UCSD-AML1 (cell line): ENCODE measurements at regions not wholly inside any gene's neighbourhood (a gene's known extent, or its start where the extent isn't known, plus 50 kb on each side); places are given as distances from the start of the nearest gene placed in this dataset.
"Not testable (repeated sequence)": the region's sequence is repeated elsewhere in the genome, so short reads cannot be mapped to it uniquely, and the experiment has no call there.

Source experiments
- DNase-seq: peaks from one replicate; lab custom pipeline; 2025; ENCODE audit not compliant: unreplicated experiment; lab: John Stamatoyannopoulos, UW

DNA sequence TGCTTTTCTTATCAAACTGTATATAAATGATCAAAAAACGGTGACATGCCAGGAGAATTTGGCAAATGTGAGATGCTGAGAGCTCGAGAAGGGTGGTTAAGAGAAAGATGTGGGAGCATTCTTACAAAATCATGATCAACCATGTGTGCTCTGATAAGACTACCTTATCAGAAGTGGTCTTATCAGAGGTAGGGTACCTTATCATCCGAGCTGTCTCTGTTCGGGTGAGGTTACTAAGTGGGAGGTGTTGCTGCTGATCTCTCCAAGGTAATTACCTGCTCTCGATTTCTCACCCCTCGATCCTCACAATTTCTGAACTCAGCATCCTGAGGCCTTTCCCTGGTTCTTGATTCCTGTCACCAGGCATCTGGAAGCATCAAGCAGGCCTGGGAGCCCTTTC is 813.0 kb upstream of the ID2 start:
- DNase-seq, result no peak

DNA sequence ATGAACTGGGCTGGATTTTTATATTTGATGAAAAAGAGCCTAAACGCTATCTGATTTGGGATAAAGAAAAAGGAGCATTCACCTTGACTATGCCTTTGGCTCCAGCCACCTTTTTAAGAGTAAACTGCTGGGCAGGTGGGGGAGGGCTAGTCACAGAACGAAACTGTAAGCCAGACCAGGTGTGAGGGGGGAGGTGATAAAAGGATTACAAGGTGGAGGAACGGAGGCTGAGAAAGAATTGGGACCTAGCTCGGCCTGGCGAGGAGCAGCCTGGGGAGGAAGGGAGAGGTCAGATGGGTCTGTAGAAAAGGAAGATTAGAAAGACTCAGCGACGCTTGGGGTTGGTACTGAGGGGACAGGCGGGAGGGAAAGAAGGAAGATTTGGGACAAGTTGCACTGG is 805.4 kb upstream of the ID2 start:
- DNase-seq, result not testable (repeated sequence)

GRCh38 chr2:7878266-7878665 is 803.6 kb upstream of the ID2 start:
- DNase-seq, result not testable (repeated sequence)

GRCh38 chr2:7878786-7879482 is 802.9 kb upstream of the ID2 start:
- no peak for DNase-seq

DNA sequence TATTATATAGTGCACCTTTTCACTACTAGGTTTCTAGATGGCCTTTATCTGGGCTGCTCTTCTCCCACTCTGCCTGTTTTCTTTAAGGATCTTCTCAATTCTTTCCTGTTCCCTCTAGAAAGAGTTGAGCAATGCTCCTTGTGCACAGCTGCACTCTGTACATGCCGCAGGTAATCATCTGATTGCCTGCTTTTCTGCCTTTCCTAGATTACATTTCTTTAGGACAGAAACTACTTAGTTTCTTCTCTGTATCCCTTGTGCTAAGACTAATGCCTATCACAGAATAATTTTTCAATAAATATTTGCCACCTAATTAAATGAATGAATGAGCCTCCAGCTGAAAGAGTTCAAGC is 802.4 kb upstream of the ID2 start:
- DNase-seq, result no peak

- DNase-seq, result no peak
Measured at GRCh38 chr2:7880126-7880525, 801.7 kb upstream of the ID2 start.

DNA sequence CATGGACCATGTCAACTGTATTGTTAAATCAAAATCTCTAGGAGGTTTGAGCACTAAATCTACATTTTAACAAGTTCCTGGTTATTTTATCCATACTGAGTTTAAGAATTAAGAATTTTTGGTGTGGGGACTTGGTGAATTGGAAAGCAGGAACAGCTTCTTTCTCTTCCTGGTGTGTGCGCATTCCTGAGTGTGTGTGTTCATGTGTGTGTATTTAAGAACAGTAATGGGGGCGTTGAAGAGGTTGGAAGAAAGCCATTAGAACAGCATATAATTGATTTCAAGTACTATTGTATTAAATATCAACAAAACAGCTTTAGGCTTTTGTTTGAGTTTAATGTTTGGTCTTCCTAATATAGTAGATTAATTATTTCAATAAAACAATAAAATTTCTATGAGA is 801.3 kb upstream of the ID2 start:
- no peak for DNase-seq

DNA sequence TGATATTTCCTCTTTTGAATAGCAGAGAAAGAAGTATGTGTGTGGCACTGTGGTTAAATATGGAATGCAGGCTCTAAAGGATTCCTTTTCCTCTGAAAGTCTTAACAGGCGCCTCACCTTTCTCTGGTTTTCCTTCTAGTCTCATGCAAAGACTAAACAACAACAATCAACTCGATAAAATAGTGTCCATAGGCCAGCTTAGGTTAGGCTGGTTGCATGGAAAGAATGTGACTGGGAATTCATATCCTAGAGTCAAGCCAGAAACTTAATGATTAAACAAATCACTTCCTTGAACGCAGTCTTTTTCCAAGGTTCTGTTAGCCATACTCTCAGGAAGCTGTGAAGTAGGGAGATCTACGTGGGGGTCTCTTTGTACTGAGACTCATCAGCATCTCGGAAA is 800.8 kb upstream of the ID2 start:
- DNase-seq, result no peak

- DNase-seq, result no peak
Measured at GRCh38 chr2:7881466-7881865, 800.4 kb upstream of the ID2 start.

- no peak for DNase-seq
Measured at GRCh38 chr2:7882296-7882695, 799.6 kb upstream of the ID2 start.

DNA sequence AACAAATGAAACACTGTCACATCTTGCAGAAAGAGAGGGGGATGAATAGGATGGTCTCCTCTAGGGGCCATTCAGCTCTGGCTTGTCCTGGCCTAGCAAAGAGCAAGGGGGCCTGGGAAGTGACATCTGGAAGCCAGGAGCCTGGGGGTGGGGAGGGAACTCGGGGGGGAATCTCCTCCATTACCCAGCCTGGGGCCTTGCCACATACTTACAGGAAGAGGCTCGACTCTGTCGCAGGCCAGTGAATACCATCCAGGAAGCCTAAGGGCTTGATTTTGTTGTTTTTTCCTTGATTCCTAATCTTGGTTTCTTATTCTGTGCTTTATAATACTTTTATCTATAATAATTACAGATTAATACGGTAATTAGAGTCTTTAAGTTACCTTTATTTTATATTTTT is 797.5 kb upstream of the ID2 start:
- no peak for DNase-seq

DNA sequence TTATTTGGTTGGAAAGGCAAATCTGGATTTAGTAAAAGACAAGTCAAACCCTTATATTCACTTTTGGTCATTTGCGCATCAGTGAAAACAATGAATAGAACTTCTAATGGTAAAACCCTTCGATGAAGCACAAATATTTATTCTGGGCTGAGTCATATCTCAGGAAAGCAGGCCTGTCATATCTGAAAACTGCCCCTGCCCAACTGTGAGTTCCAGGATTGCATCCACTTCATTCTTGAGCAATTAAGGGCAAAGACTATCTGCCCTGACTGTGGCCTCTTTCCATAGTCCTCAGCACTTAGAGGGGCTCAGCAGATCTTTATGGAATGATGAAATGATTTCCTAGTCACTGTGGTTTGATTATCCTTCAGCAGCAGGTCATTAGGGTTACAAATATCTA is 795.2 kb upstream of the ID2 start:
- no peak for DNase-seq

- no peak for DNase-seq
Measured at GRCh38 chr2:7887441-7887840, 794.4 kb upstream of the ID2 start.

GRCh38 chr2:7888876-7889275 is 793.0 kb upstream of the ID2 start:
- no peak for DNase-seq

- DNase-seq, result no peak
Measured at GRCh38 chr2:7891312-7891711, 790.5 kb upstream of the ID2 start.

DNA sequence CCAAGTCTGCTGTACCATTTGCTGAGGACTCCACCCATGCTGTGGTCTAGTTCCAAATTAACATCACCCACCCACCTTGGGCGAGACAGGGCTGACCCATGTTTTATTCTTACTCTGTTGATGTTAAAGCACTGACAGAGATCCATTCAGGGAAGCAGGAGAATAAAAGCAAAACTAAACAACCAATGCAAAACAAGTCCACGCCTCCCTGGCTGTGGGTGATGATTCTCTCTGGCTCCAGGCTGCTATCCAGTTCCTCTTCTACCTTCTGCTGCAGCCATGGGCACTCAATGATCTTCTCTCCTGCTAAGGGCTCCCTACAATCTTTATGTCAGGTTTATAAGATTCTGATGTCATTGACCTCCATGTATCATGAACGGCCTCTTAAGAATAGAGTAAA is 786.6 kb upstream of the ID2 start:
- no peak for DNase-seq

DNA sequence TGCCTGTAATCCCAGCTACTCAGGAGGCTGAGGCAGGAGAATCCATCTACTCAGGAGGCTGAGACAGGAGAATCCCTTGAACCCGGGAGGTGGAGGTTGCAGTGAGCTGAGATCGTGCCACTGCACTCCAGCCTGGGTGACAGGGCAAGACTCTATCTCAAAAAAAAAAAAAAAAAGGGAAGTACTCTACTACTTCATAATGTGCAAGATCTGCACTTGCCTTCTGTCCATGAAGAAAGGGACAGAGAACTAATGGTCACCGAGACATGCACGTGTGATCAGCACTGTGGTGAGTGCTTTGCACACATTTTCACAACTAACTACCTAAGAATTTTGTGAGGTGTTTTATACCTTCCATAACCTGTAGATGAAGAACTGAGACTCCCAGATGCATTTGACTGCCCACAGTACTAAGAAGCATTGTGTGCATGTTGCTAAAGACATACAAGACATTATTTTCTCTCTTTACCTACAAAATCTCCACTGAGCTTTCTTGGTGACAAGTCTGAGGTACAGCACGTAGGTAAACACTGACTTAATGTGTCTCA is 784.8 kb upstream of the ID2 start:
- DNase-seq, result no peak

DNA sequence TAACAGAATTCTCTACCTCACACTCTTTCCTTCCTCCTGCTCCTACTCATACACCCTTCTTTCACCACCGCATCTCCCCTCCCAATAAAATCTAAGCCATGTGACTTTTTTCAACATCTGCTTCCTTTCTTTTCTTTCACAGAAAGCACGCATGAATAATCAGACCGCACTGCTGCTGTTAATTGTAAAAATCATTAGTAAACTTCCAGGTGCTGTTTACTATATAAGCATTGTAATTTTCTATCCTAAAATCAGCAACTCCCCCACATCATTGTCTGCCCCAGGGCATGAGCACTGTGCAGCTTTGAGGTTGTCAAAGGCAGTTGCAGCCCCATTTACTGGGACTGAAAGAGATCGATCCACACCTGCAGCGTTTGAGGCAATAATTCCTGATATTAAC is 782.6 kb upstream of the ID2 start:
- DNase-seq, result no peak

GRCh38 chr2:7899923-7900322 is 781.9 kb upstream of the ID2 start:
- no peak for DNase-seq

DNA sequence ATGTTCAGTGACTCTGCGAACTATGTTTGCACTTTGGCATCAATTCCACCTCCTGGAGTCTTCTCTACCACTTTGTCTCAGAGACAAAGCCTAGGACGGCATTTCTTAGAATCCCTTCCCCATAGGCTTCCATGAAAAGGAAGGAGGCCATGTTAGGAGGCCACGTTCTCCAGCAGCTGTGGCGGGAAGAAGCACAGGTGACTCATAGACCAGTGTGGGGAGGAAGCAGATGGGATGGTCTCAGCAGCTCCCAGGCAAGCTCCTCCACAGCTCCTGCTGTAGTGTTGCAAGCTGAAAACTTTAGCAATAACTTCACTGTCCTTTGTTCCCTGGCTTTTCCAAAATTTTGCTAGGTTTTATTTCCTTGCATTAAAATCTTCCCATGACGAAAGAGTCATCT is 781.3 kb upstream of the ID2 start:
- peak; percentile 53 for DNase-seq

- DNase-seq, result no peak
Measured at GRCh38 chr2:7902251-7902765, 779.5 kb upstream of the ID2 start.

DNA sequence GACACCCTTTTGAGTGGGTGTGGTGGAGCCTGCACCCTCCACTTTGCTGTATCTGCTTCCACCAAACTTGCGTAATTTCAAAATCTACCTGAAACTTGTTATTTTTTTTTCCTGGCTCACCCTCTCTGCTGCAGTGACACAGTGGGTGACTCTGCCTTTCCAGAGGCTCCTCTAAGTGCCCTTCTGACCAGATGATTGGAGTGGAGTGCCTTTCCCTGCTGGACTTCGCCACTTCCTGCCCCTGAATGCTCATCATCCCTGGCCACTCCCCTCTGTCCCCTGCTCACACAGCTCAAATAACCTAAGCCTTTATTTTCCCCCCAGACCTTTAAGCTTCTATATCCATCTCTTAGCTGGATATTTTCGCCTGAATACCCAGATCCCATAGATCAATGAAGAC is 777.5 kb upstream of the ID2 start:
- DNase-seq, result no peak

DNA sequence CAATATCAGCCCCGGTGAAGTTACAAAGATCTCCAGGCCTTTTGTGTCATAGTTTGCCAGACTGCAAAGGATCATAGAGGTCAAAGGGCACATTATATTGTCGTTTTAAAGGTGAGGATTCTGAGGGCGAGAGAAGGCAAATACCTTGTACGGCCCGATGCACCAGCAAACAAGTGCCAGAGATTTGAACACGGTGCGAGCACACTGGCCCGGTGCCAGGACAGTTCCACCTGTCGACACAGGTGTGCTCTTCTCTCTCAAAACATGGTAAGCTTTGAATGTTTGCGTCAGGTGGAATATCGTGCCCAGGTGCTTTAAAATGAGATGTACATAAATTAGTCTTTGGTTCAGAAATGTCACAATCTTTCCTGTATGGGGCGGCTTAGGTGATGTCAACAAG is 776.1 kb upstream of the ID2 start:
- no peak for DNase-seq
